Epithelial cell of proximal tubule (primary cell): ENCODE measurements at regions not wholly inside any gene's neighbourhood (a gene's known extent, or its start where the extent isn't known, plus 50 kb on each side); places are given as distances from the start of the nearest gene placed in this dataset.

Experiments used
- DNase-seq: peaks from one replicate; pipeline ENCODE4 v3.0.0-alpha.2; 2011; ENCODE audit warnings: low read depth
- H3K4me3 ChIP-seq: 2 replicates; pipeline ENCODE4 v1.5.1; 2011; ENCODE audit warnings: low read depth, mild to moderate bottlenecking, low read length
- TF ChIP-seq, protein P1 (sequence below): conservative IDR thresholded peaks from 2 replicates; pipeline ENCODE4 v1.5.1; 2012; ENCODE audit warnings: low read depth, mild to moderate bottlenecking, low read length

- TF ChIP-seq, protein P1, sequence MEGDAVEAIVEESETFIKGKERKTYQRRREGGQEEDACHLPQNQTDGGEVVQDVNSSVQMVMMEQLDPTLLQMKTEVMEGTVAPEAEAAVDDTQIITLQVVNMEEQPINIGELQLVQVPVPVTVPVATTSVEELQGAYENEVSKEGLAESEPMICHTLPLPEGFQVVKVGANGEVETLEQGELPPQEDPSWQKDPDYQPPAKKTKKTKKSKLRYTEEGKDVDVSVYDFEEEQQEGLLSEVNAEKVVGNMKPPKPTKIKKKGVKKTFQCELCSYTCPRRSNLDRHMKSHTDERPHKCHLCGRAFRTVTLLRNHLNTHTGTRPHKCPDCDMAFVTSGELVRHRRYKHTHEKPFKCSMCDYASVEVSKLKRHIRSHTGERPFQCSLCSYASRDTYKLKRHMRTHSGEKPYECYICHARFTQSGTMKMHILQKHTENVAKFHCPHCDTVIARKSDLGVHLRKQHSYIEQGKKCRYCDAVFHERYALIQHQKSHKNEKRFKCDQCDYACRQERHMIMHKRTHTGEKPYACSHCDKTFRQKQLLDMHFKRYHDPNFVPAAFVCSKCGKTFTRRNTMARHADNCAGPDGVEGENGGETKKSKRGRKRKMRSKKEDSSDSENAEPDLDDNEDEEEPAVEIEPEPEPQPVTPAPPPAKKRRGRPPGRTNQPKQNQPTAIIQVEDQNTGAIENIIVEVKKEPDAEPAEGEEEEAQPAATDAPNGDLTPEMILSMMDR: no peak
- no peak for DNase-seq
- no peak overlapping the region for H3K4me3 ChIP-seq
Measured at GRCh38 chr12:115384391-115384790, 700.4 kb upstream of the TBX3 start.

- TF ChIP-seq, protein P1: no peak
- DNase-seq: no peak
Measured at GRCh38 chr12:115383668-115384067, 699.7 kb upstream of the TBX3 start.

GRCh38 chr12:115382681-115383080, 698.7 kb upstream of the TBX3 start:
- TF ChIP-seq, protein P1: no peak
- no peak overlapping the region for H3K4me3 ChIP-seq
- no peak for DNase-seq

More at GRCh38 chr12:115383668-115384067, 699.7 kb upstream of the TBX3 start:
- H3K4me3 ChIP-seq: no peak overlapping the region

DNA sequence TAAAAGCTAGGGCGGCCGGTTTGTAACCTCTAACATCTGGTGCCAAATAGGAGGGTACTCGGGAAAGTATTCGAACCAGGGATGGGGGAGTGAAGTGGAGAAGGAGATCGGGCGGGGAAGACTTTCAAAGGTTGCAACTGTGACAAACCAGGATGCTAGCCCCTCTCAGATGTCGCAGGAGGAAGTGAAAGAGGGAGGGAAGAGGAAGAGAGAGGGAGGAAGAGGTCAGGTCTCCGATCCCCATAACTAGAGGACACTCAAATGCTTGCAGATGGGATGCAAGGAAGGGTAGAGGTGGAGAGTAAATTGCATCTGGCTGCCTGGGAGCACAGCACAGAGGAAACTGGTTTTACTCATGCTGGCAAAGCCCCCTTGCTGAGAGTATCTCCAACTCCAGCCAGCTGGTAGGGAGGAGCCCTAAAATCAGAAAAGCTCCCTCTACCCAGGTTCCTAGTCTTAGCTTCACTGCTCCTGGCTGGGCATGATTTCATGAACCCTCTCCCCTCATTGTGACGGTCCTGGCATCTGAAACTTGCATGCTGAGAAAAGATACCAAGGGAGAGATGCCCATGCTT, 696.7 kb upstream of the TBX3 start:
- TF ChIP-seq, protein P1: no peak
- no peak for DNase-seq
- no peak overlapping the region for H3K4me3 ChIP-seq

GRCh38 chr12:115378291-115378690, 694.3 kb upstream of the TBX3 start:
- TF ChIP-seq, protein P1: no peak
- no peak overlapping the region for H3K4me3 ChIP-seq
- no peak for DNase-seq

DNA sequence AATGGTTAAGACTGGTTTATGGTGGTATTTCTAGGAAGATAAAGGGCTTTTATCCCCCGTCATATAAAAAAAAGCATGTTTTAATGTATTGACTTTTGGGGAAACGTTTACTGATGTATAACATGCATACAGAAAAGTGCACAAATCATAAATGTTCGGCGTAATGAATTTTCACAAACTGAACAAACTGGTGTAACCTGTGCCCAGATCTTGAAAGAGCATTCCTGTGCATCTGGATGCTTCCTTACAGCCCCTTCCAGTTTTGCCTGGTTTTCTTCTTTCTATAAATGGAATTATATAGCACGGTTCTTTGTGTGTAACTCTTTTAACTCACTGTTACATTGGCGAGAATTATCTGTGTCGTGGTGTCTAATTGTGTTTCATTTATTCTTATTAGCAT, 693.8 kb upstream of the TBX3 start:
- TF ChIP-seq, protein P1: no peak
- DNase-seq: no peak

GRCh38 chr12:115377230-115377629, 693.3 kb upstream of the TBX3 start:
- H3K4me3 ChIP-seq: no peak overlapping the region
- no peak for DNase-seq
- TF ChIP-seq, protein P1: no peak

More for the DNA sequence above, 693.8 kb upstream of the TBX3 start:
- no peak overlapping the region for H3K4me3 ChIP-seq
